OCI-LY7 (cell line): ENCODE measurements at regions not wholly inside any gene's neighbourhood (a gene's known extent, or its start where the extent isn't known, plus 50 kb on each side); places are given as distances from the start of the nearest gene placed in this dataset.

Source experiments
- CTCF ChIP-seq: fragments of 200-600 bp; sonication (generic); conservative IDR thresholded peaks from 2 replicates; pipeline ENCODE4 v1.5.1; 2014; ENCODE audit warnings: mild to moderate bottlenecking, antibody characterized with exemption, low read length, moderate library complexity, mixed read lengths
- EZH2phosphoT487 ChIP-seq: fragments of 200-600 bp; sonication (generic); IDR thresholded peaks from 2 replicates; pipeline ENCODE4 v1.6.1; 2018; ENCODE audit warnings: low read depth, borderline replicate concordance, mild to moderate bottlenecking, mixed run types, antibody characterized with exemption, low read length, moderate library complexity, mixed read lengths

GRCh38 chr14:39977198-39977597 lies 545.0 kb upstream of the FBXO33 start:
- TF ChIP-seq CTCF (no peak), EZH2phosphoT487 (no peak)
